Neural crest cell (in vitro differentiated cells): ENCODE measurements at regions not wholly inside any gene's neighbourhood (a gene's known extent, or its start where the extent isn't known, plus 50 kb on each side); places are given as distances from the start of the nearest gene placed in this dataset.

ENCODE experiments used
- DNase-seq: peaks from one replicate; pipeline ENCODE4 v3.0.0; 2021; ENCODE audit warnings: low read depth, mixed read lengths, low spot score
- H3K27ac Mint-ChIP-seq: one replicate; pipeline ENCODE4 v1.8.0; 2021; ENCODE audit warnings: mild to moderate bottlenecking, mixed read lengths; ENCODE audit not compliant: unreplicated experiment
- H3K27me3 Mint-ChIP-seq: 2 replicates; pipeline ENCODE4 v1.8.0; 2021; ENCODE audit warnings: low read depth, mild to moderate bottlenecking, mixed read lengths
- H3K36me3 Mint-ChIP-seq: 2 replicates; pipeline ENCODE4 v1.8.0; 2021; ENCODE audit warnings: low read depth, mild to moderate bottlenecking, mixed read lengths
- H3K4me1 Mint-ChIP-seq: 2 replicates; pipeline ENCODE4 v1.8.0; 2021; ENCODE audit warnings: mixed read lengths
- H3K4me3 Mint-ChIP-seq: one replicate; pipeline ENCODE4 v1.8.0; 2021; ENCODE audit warnings: mild to moderate bottlenecking, mixed read lengths
- H3K9me3 Mint-ChIP-seq: 2 replicates; pipeline ENCODE4 v1.8.0; 2021; ENCODE audit warnings: mixed read lengths
- TF ChIP-seq, protein P1 (sequence below): fragments of 200-600 bp; sonication (generic); conservative IDR thresholded peaks from 2 replicates; pipeline ENCODE4 v1.5.0; 2021; ENCODE audit warnings: antibody characterized with exemption, mild to moderate bottlenecking

DNA sequence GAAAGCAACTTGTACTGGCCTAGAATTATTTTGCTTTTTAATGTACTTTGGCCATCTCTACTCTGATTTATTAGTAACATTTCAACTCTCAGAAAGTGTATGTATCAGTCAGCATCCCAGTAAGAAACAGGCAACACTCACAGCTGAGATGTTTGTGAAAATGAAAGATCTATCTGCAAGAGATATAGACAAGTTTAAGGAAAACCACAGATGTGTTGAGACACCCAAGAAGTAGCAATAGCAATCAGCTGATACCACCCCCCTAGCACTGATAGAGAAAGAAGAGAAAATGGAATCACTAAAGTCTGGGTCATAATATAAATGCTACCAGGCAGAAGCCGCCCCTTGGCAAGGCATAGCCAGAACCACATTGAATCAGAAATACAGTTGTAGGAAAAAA, 372.0 kb downstream of the ARAP2 start:
- TF ChIP-seq, protein P1, sequence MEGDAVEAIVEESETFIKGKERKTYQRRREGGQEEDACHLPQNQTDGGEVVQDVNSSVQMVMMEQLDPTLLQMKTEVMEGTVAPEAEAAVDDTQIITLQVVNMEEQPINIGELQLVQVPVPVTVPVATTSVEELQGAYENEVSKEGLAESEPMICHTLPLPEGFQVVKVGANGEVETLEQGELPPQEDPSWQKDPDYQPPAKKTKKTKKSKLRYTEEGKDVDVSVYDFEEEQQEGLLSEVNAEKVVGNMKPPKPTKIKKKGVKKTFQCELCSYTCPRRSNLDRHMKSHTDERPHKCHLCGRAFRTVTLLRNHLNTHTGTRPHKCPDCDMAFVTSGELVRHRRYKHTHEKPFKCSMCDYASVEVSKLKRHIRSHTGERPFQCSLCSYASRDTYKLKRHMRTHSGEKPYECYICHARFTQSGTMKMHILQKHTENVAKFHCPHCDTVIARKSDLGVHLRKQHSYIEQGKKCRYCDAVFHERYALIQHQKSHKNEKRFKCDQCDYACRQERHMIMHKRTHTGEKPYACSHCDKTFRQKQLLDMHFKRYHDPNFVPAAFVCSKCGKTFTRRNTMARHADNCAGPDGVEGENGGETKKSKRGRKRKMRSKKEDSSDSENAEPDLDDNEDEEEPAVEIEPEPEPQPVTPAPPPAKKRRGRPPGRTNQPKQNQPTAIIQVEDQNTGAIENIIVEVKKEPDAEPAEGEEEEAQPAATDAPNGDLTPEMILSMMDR = no peak
- Mint-ChIP-seq H3K4me3 (no peak overlapping the region), H3K27ac (no peak overlapping the region), H3K9me3 (no peaks in the 10 kb centered on the region), H3K27me3 (no peaks in the 10 kb centered on the region), H3K36me3 (no peaks in the 10 kb centered on the region), H3K4me1 (no peaks in the 10 kb centered on the region)
- DNase-seq = no peak

DNA sequence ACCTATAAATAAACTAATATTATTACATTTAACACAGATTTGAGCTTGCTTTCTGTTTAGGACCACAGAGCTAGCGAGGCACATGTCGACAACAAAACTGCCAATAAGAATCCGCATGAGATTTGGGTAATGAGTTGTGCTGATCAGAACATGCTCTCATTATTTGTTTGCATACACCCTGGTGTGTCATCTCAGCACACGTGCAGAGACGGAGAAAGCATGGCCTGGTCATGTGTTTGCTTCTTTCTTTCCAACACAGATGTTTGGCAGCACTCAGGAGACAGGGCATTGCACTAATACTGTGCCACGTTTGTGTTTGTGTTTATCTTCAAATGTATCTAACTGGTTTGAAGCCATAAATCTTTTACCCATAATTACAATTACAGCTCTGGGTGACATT, 364.8 kb downstream of the ARAP2 start:
- no peak overlapping the region for H3K27ac Mint-ChIP-seq
- H3K4me3 Mint-ChIP-seq = no peak overlapping the region
- no peaks in the 10 kb centered on the region for H3K9me3 Mint-ChIP-seq
- no peaks in the 10 kb centered on the region for H3K36me3 Mint-ChIP-seq
- TF ChIP-seq, protein P1 = no peak
- DNase-seq = no peak
- no peaks in the 10 kb centered on the region for H3K27me3 Mint-ChIP-seq
- H3K4me1 Mint-ChIP-seq = no peaks in the 10 kb centered on the region

DNA sequence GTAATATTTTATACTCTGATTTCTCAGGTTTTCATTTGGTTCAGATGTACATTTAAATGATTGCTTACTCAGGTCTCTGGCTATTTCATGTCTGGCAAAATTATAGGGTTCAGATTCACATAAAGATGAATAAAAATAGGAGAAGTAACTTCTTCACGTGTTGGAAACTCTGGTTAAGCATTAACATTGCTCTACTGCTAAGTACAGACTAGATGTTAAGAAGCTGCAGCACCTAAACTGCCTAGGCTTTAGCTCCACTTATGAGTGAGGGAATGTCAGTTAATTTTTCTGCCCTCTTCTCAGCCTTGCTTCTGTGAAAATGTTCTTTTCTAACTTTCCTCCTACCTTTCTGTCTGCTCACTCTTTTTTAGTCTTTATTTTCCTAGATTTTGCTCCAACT, 361.2 kb downstream of the ARAP2 start:
- Mint-ChIP-seq H3K4me3 (no peak overlapping the region), H3K9me3 (peaks cover 4% of the 10 kb centered on the region), H3K27me3 (no peaks in the 10 kb centered on the region), H3K36me3 (no peaks in the 10 kb centered on the region), H3K4me1 (no peaks in the 10 kb centered on the region), H3K27ac (no peak overlapping the region)
- TF ChIP-seq, protein P1 = no peak
- DNase-seq = no peak

DNA sequence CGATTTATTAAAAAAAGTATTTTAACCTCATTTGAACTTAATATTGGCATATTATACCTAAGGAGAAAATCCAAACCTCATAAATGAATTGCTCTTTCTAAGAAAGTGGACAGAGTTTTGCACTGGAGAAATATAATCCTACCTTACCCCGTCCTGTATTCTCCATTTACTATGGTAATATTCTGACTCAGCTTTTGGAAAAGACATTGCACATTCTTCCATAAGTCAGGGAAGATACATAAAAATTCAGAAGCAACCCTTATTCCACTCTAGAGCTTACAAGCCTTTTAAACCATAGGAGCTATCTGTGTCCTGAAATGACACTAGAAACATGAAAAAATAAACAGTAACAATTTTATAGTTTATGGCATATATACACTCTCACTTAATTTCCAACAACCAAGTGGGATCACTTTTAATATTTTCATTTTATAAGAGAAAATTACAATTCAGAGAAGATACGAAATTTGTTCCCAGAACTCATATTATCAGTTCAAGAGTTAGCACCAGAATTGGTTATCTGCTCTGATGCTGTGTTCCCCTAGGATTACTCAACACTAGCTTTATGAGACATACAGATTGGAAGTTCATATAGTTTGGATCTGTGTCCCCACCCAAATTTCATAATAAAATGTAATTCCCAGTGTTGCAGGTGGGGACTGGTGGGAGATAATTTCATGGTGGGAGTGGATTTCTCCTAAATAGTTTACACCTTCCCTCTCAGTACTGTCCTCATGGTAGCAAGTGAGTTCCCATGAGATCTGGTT, 359.4 kb downstream of the ARAP2 start:
- H3K36me3 Mint-ChIP-seq = no peaks in the 10 kb centered on the region
- TF ChIP-seq, protein P1 = no peak
- peaks cover 4% of the 10 kb centered on the region for H3K9me3 Mint-ChIP-seq

DNA sequence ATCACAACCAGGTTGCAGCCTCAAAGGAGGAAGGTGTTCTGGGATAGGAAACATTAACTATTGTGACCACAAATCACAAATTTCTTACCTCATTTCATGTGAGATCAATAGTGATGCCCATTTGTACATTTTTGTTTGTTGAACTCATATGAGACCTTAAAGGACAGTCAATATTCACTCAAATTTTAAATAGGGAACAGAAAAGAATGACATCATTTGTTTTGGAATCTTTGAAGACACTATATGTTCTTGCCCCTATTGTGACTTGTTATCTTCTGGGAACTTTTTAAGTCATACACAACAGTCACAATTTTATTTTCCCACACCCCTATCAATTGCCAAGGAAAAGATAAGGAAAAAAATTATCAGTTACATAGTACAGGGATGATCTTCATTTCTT, 346.5 kb downstream of the ARAP2 start:
- H3K4me1 Mint-ChIP-seq = no peaks in the 10 kb centered on the region
- H3K36me3 Mint-ChIP-seq = no peaks in the 10 kb centered on the region
- no peaks in the 10 kb centered on the region for H3K27me3 Mint-ChIP-seq

More for the DNA sequence above, 359.4 kb downstream of the ARAP2 start:
- H3K27ac Mint-ChIP-seq = no peak overlapping the region
- no peak for DNase-seq
- no peaks in the 10 kb centered on the region for H3K27me3 Mint-ChIP-seq
- no peaks in the 10 kb centered on the region for H3K4me1 Mint-ChIP-seq
- no peak overlapping the region for H3K4me3 Mint-ChIP-seq

More for the DNA sequence above, 346.5 kb downstream of the ARAP2 start:
- H3K27ac Mint-ChIP-seq = no peak overlapping the region
- peaks cover 6% of the 10 kb centered on the region for H3K9me3 Mint-ChIP-seq
- H3K4me3 Mint-ChIP-seq = no peak overlapping the region
- no peak for DNase-seq
- TF ChIP-seq, protein P1 = no peak
